GM18861 (cell line): ENCODE measurements at regions not wholly inside any gene's neighbourhood (a gene's known extent, or its start where the extent isn't known, plus 50 kb on each side); places are given as distances from the start of the nearest gene placed in this dataset.

ENCODE experiments used
- ATAC-seq: cut with Tn5 transposase; IDR thresholded peaks from one replicate; pipeline ENCODE4 v1.9.1; 2021; ENCODE audit not compliant: unreplicated experiment

DNA sequence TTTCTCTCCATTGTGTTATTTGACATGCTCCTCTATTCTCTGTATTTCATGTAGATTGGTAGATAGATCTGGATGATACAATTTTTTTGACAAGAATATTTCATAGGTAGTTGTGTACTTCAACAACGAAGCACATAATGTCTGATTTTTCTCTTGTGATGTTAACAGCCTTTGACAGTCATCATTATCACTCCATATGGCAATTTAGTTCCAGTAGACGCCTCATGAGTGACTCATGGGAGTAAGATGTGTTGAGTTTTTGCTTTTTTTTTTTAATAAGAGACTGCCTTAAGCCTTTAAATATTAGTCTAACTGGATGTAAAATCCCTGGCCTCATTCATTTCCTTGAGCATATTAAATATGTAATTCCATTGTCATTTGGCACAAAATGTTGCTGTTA lies 123.5 kb upstream of the ZNF32 start:
- no peak for ATAC-seq

DNA sequence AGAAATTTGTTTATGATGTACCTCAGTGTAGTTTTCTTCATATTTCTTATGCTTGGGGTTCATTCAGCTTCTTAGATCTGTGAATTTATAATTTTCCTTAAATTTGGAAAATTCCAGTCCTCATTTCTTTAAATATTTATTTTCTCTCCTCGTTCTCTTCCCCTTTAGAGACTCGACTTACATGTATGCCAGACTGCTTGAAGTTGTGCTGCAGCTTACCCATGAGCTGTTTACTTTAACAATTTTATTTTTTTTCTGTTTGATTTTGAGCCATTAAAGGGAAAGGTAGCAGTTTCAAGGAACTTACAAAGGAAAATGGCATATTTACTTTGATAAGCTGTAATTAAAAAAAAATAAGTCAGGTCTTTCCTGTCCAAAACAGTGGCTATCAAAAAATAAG lies 123.0 kb upstream of the ZNF32 start:
- ATAC-seq = no peak

DNA sequence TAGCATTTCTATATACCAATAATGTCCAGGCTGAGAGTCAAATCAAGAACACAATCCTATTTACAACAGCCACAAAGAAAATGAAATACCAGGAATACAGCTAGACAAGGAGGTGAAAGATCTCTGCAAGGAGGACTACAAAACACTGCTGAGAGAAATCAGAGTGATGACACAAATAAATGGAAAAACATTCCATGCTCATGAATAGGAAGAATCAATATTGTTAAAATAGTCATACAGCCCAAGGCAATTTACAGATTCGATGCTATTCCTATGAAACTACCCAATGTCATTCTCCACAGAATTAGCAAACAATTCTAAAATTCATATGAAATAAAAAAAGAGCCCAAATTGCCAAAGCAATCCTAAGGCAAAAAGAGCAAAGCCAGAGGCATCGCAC lies 116.8 kb upstream of the ZNF32 start:
- ATAC-seq = no peak

DNA sequence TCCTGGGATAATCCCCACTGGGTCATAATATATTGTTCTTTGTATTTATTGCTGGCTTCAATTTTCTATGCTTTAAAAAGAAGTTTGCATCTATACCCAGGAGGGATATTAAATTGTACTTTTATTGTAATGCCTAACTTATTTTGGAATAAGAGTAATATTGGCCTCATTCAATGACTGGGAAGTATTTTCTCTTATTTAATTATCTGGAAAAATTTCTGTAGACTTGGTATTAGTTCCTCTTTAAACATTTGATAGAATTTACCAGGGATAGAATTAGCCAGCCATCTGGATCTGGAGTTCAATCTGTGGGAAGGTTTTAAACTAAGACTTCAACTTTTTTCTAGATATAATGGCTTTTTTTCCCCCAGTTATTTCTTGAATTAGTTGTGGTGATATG lies 115.2 kb upstream of the ZNF32 start:
- no peak for ATAC-seq

DNA sequence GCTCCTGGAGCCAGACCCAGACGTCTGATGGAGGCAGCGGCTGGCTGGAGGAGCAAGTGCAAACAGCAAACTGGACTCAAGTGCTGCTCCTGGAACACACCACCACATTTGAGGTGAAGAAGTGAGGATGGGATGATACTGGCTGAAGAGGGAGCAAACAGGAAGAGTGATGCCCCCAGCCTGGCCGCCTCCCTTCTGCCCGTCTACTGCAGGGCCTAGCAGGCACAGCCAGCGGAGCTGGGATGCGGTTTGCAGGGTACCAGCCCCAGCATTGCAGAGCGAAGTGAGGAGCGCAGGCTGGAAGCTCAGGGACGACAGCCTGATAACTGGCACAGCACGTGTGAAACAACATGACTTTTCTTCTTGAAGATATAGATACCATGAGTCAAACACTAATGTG lies 111.8 kb upstream of the ZNF32 start:
- no peak for ATAC-seq

GRCh38 chr10:43759216-43759615 lies 110.5 kb upstream of the ZNF32 start:
- no peak for ATAC-seq

GRCh38 chr10:43756341-43756740 lies 107.7 kb upstream of the ZNF32 start:
- no peak for ATAC-seq

DNA sequence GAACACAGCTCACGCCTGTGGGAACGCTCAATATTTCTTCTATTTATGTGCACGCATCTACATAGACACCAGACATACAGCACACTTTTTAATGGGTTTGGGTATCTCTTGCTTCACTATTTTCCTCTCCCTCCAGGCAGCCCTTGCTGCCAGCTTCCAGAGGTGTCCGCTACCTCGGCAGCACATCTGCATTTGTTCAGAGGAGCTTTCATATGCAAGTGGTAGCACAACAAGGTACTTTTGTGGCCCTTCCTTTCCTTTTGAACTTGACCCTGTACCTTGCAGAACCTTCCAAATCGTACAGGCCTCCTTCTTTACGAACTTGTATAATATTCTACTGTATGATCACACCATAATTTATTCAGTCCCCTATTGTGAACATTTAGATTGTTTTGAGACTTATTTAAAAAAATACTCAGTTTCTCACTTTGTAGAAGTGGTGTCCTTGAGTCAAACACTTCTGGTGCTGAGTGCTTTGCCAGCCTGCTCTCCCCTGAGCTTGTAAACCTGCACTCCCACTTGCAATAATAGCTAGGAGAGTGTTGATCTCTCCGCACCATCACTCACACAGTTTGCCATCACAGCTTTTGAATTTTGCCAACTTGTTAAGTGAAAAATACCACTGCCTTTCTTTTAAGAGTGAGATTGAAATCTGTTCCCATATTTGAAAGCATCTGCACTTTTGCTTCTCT lies 106.0 kb upstream of the ZNF32 start:
- no peak for ATAC-seq

DNA sequence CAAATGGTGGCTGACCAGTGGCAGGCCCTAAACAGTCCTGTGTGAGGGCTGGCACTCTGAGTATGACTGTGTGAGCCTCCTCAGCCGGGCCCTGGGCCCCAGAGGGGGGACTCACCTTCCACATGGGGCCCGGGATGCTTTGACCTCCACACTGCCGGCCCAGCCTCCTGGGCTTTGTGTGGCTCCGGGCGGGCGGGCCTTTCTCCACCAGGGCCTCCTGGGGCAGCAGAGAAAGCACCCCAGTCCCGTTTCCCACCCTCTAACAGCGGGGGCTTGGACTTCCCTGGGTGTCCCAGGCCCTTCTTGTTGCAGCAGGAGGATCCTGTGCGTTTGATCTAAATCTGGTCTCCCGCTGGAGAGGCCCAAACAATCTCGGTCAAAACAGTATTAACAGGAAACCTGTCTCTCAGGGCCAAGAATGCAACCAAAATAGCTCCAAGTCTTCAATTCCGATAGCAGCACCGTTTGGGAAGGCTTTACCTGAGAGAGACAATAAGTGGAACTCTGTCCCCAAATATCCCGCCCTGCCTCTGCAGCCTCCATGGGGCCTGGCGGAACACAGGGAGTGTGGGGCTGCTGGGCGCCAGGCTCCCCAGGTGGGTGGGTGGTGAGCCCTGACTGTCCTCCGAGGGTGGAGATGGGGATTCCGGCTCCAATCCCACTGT lies 104.8 kb upstream of the ZNF32 start:
- ATAC-seq = no peak

GRCh38 chr10:43752682-43753081 lies 104.0 kb upstream of the ZNF32 start:
- ATAC-seq = no peak

DNA sequence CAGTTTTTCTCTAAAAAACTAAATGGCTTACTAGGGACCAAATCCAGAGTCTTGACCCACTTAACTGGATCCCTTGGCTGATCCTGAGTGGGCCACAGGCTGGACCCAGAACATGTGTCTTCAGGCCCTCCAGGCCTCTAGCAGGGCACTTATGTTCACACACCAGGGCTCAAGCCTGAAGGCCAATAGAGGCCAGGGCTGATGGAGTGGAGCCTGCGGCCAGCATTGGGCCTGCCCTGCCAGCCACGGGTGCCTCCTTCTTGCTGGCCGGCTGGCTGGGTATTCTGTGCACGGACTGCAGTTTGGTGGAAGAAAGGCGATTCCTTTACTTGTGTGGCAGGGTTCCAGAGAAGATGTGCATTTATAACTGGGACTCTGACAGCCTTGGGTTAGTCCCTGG lies 103.0 kb upstream of the ZNF32 start:
- no peak for ATAC-seq

DNA sequence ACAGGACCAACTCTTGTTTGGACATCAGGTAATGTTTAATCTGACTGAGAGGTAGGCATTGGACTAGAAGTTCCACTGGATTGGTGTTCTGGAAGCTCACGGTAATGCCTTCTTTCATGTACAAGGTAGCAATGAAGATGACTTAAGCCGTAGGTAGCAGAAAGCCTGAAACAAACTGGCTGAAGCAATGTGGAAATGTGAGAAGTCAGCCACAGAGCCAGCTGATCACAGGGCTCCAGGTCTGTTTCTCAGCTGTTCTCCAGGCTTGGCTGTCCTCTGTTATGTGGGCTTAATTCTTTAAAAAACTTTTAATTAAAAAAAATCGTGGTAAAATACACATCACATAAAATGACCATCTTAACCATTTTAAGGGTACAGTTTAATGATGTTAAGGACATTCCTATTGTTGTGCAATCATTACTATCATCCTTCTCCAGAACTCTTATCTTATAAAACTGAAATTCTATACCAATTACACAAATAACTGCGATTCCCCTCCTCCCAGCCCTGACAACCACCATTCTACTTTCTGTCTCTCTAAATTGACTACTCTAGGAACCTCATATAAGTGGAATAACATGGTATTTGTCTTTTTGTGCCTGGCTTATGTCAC lies 101.4 kb upstream of the ZNF32 start:
- no peak for ATAC-seq

- no peak for ATAC-seq
These were observed 100.5 kb upstream of the ZNF32 start for GRCh38 chr10:43749145-43749576.

DNA sequence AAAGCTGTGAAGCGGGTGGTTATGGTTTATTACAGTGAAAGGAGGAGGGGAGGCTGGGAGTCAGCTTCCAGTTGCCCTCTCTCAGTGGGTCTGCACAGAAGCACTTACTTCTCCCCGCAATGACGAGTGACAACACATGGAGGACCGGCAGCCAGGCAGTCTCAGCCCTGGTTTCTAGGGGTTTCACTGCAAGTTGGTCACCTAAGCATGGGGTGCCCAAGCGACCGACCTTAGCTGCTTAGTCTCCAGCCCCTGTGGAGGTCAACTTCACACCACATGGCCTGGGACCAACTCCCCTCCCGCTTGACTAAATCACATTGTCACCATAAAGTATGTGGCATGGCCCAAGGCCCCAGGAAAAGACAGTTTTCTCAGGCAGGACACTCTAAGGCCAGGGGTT lies 99.9 kb upstream of the ZNF32 start:
- no peak for ATAC-seq

- ATAC-seq = no peak
These were observed 98.2 kb upstream of the ZNF32 start for GRCh38 chr10:43746906-43747305.

- ATAC-seq = no peak
These were observed 90.5 kb upstream of the ZNF32 start for GRCh38 chr10:43739161-43739560.

GRCh38 chr10:43737003-43737402 lies 88.3 kb upstream of the ZNF32 start:
- ATAC-seq = no peak

- no peak for ATAC-seq
These were observed 87.2 kb upstream of the ZNF32 start for GRCh38 chr10:43735907-43736306.

- ATAC-seq = no peak
These were observed 86.0 kb upstream of the ZNF32 start for GRCh38 chr10:43734716-43735115.

GRCh38 chr10:43731486-43731885 lies 82.8 kb upstream of the ZNF32 start:
- ATAC-seq = no peak

DNA sequence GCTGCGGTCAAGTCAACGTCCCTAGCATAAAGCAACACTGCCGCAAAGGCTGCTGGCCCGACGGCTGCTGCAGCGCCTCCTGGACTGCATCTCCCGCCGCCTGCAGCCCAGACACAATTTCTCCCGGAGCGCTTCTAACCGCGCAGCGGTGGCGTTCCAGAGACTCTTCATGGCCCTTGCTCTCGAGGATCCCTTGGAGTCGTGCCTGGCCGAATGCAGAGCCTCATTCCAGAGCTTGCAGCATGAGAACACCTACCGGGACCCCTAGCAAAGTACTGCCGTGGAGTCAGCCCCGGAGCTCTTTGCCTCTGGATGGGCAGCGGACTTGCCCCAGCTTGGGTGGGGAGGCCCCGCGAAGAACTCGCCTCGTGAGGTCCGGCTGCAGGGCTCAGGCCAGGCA lies 79.7 kb upstream of the ZNF32 start:
- ATAC-seq = no peak

- no peak for ATAC-seq
These were observed 79.3 kb upstream of the ZNF32 start for GRCh38 chr10:43727935-43728334.
